Stimulated activated CD8-positive, alpha-beta memory T cell treated with anti-CD3 and anti-CD28 coated beads, Interleukin-15, amount 100 ng/mL, for 24 hours (primary cell): ENCODE measurements at regions not wholly inside any gene's neighbourhood (a gene's known extent, or its start where the extent isn't known, plus 50 kb on each side); places are given as distances from the start of the nearest gene placed in this dataset.

Experiments used
- DNase-seq: peaks from one replicate; pipeline ENCODE4 v3.0.0-alpha.2; 2020; ENCODE audit warnings: low read depth

DNA sequence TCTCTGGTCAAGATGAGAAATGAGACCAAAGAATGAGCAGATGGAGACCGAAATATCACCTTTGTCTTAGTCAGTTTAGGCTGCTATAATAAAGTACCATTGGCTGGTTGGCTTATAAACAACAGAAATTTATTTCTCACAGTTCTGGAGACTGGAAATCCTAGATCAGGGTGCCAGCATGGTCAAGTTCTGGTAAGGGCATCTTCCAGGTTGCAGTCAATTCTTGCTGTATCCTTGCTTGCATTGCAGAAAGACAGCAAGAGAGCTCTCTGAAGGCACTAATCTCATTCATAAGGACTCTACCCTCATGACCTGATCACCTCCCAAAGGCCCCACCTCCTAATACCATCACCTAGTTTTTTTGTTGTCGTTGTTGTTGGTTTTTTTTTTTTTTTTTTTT lies 52.7 kb upstream of the MKLN1 start:
- no peak for DNase-seq

DNA sequence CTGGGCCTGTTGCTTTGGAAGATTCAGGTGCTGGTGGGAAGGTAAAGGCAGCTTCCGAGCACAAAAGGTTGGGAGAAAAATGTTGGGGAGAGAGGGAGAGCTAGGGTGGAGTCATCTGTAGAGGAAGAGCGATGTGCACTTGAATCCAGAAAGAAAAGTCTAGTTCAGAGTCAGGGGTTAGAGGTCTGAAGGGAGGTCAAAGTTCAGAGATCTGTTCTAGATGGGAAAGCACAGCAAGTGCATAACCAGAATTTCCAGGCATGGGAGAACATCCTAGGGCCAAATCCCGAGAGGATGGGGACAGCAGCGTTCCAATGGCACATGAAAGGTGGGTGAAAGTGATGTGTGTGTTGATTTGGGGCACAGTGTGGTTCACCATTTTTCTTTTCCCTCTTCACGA lies 51.5 kb upstream of the MKLN1 start:
- DNase-seq: no peak

DNA sequence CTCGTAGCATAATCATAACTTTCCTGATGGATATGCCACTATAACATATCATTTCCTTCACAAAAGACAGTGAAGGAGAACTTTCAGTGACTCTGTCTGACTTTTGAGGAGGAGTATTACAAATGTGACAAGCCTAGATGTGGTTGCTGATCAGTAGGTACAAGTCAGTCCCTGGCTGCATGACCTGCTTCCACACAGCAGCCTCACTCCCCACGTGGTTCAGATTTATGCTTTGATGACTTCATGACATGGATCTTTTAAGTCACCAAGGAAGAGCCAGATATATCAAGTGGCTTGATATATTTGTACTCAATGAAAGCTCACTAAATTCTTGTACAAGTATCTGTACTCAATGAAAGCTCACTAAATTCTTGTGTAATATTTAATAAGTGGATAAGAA lies 50.9 kb upstream of the MKLN1 start:
- no peak for DNase-seq
